DMS79 (cell line): ENCODE measurements at regions not wholly inside any gene's neighbourhood (a gene's known extent, or its start where the extent isn't known, plus 50 kb on each side); places are given as distances from the start of the nearest gene placed in this dataset.
A peak's percentile ranks its signal among the peaks of the same experiment; 100 is the strongest.

Experiments used
- DNase-seq: peaks from one replicate; lab custom pipeline; 2025; lab: John Stamatoyannopoulos, UW

- DNase-seq: no peak
These were observed 587.5 kb upstream of the ARID1B start for GRCh38 chr6:156189714-156190113.

- DNase-seq: no peak
These were observed 588.0 kb upstream of the ARID1B start for GRCh38 chr6:156189195-156189594.

- DNase-seq: peak; percentile 45
These were observed 592.1 kb upstream of the ARID1B start for GRCh38 chr6:156185113-156185512.

- no peak for DNase-seq
These were observed 593.5 kb upstream of the ARID1B start for GRCh38 chr6:156183678-156184077.

GRCh38 chr6:156182356-156182755 lies 594.8 kb upstream of the ARID1B start:
- no peak for DNase-seq

- DNase-seq: no peak
These were observed 595.7 kb upstream of the ARID1B start for GRCh38 chr6:156181506-156181905.

- DNase-seq: no peak
These were observed 601.2 kb upstream of the ARID1B start for GRCh38 chr6:156175971-156176421.

- DNase-seq: no peak
These were observed 601.7 kb upstream of the ARID1B start for GRCh38 chr6:156175433-156175832.

GRCh38 chr6:156174031-156174890 lies 602.9 kb upstream of the ARID1B start:
- no peak for DNase-seq

GRCh38 chr6:156169371-156169770 lies 607.8 kb upstream of the ARID1B start:
- no peak for DNase-seq

- DNase-seq: no peak
These were observed 609.5 kb upstream of the ARID1B start for GRCh38 chr6:156167625-156168071.

- DNase-seq: no peak
These were observed 610.1 kb upstream of the ARID1B start for GRCh38 chr6:156167016-156167624.

- no peak for DNase-seq
These were observed 611.1 kb upstream of the ARID1B start for GRCh38 chr6:156166093-156166492.

GRCh38 chr6:156164701-156165452 lies 612.3 kb upstream of the ARID1B start:
- no peak for DNase-seq

GRCh38 chr6:156163311-156163710 lies 613.9 kb upstream of the ARID1B start:
- no peak for DNase-seq

- no peak for DNase-seq
These were observed 615.7 kb upstream of the ARID1B start for GRCh38 chr6:156161471-156161870.

- no peak for DNase-seq
These were observed 616.4 kb upstream of the ARID1B start for GRCh38 chr6:156160795-156161165.

GRCh38 chr6:156160007-156160794 lies 617.0 kb upstream of the ARID1B start:
- no peak for DNase-seq

- no peak for DNase-seq
These were observed 622.3 kb upstream of the ARID1B start for GRCh38 chr6:156154896-156155295.

- DNase-seq: no peak
These were observed 626.8 kb upstream of the ARID1B start for GRCh38 chr6:156150391-156150790.

GRCh38 chr6:156146891-156147290 lies 630.3 kb upstream of the ARID1B start:
- DNase-seq: no peak
